WTC11 (cell line): ENCODE measurements at regions not wholly inside any gene's neighbourhood (a gene's known extent, or its start where the extent isn't known, plus 50 kb on each side); places are given as distances from the start of the nearest gene placed in this dataset.

Source experiments
- ATAC-seq: fragments of 200-7000 bp; cut with Tn5 transposase; 2 replicates; pipeline ENCODE4 v1.10.0; 2021; ENCODE audit warnings: mild to moderate bottlenecking, moderate library complexity
- CTCF ChIA-PET: fragments of 300-600 bp; sonication (Branson Sonifier 250); formaldehyde crosslinking; loops from one replicate; lab custom pipeline; 2021; ENCODE audit warnings: antibody characterized with exemption; lab: Charles Lee
- POLR2A ChIA-PET: fragments of 350-600 bp; sonication (Branson Sonifier 250); formaldehyde crosslinking; loops from one replicate; lab custom pipeline; 2021; ENCODE audit warnings: antibody characterized with exemption; lab: Charles Lee
- DNase-seq: peaks from one replicate; pipeline ENCODE4 v3.0.0; 2021; ENCODE audit warnings: low spot score
- H3K27ac Mint-ChIP-seq: 2 replicates; pipeline ENCODE4 v1.8.0; 2021; ENCODE audit warnings: mixed read lengths
- H3K27me3 Mint-ChIP-seq: 2 replicates; pipeline ENCODE4 v1.8.0; 2021; ENCODE audit warnings: low read depth, mild to moderate bottlenecking, moderate library complexity, mixed read lengths
- H3K36me3 Mint-ChIP-seq: 2 replicates; pipeline ENCODE4 v1.8.0; 2021; ENCODE audit warnings: mixed read lengths
- H3K4me1 Mint-ChIP-seq: 2 replicates; pipeline ENCODE4 v1.8.0; 2022; ENCODE audit warnings: mixed read lengths
- H3K4me3 Mint-ChIP-seq: 2 replicates; pipeline ENCODE4 v1.8.0; 2021; ENCODE audit warnings: mild to moderate bottlenecking, moderate library complexity, mixed read lengths
- H3K9me3 Mint-ChIP-seq: 2 replicates; pipeline ENCODE4 v1.8.0; 2021; ENCODE audit warnings: mixed read lengths
- AFF4 ChIP-seq: sonication (generic); formaldehyde crosslinking; IDR thresholded peaks from 2 replicates; pipeline ENCODE4 v1.8.1; 2023; ENCODE audit warnings: mild to moderate bottlenecking, missing genetic modification reagents, borderline replicate concordance
- ATF1 ChIP-seq: sonication (generic); formaldehyde crosslinking; IDR thresholded peaks from 2 replicates; pipeline ENCODE4 v1.8.1; 2023; ENCODE audit warnings: mild to moderate bottlenecking, moderate library complexity, missing genetic modification reagents
- FOXK1 ChIP-seq: sonication (generic); formaldehyde crosslinking; IDR thresholded peaks from 2 replicates; pipeline ENCODE4 v1.8.0; 2022; ENCODE audit warnings: mild to moderate bottlenecking, moderate library complexity, missing genetic modification reagents
- FOXP4 ChIP-seq: sonication (generic); formaldehyde crosslinking; IDR thresholded peaks from 2 replicates; pipeline ENCODE4 v1.8.0; 2022; ENCODE audit warnings: mild to moderate bottlenecking, missing genetic modification reagents
- GTF2I ChIP-seq: fragments of 250-450 bp; sonication (Bioruptor Pico); conservative IDR thresholded peaks from 2 replicates; pipeline ENCODE4 v1.4.0; 2021; ENCODE audit warnings: mild to moderate bottlenecking
- HMGA2 ChIP-seq: fragments of 250-450 bp; sonication (Bioruptor Pico); IDR thresholded peaks from 2 replicates; pipeline ENCODE4 v1.4.0; 2021; ENCODE audit warnings: mild to moderate bottlenecking, moderate library complexity
- HMGXB4 ChIP-seq: sonication (generic); formaldehyde crosslinking; IDR thresholded peaks from 2 replicates; pipeline ENCODE4 v1.8.1; 2023; ENCODE audit warnings: mild to moderate bottlenecking, moderate library complexity, missing genetic modification reagents
- IRF1 ChIP-seq: sonication (generic); formaldehyde crosslinking; IDR thresholded peaks from 2 replicates; pipeline ENCODE4 v1.8.0; 2023; ENCODE audit warnings: missing genetic modification reagents
- MXD4 ChIP-seq: fragments of 250-450 bp; sonication (Bioruptor Pico); IDR thresholded peaks from 2 replicates; pipeline ENCODE4 v1.8.0; 2021; ENCODE audit warnings: mild to moderate bottlenecking, moderate library complexity, borderline replicate concordance
- MYBL2 ChIP-seq: sonication (generic); formaldehyde crosslinking; IDR thresholded peaks from 2 replicates; pipeline ENCODE4 v1.8.1; 2023; ENCODE audit warnings: mild to moderate bottlenecking, moderate library complexity, missing genetic modification reagents
- NR2C2 ChIP-seq: sonication (generic); formaldehyde crosslinking; IDR thresholded peaks from 2 replicates; pipeline ENCODE4 v1.8.0; 2022; ENCODE audit warnings: mild to moderate bottlenecking, missing genetic modification reagents
- SMAD4 ChIP-seq: sonication (generic); formaldehyde crosslinking; IDR thresholded peaks from 2 replicates; pipeline ENCODE4 v1.8.0; 2022; ENCODE audit warnings: mild to moderate bottlenecking, missing genetic modification reagents
- SOX15 ChIP-seq: fragments of 250-450 bp; sonication (Bioruptor Pico); IDR thresholded peaks from 2 replicates; pipeline ENCODE4 v1.9.0; 2021; ENCODE audit warnings: mild to moderate bottlenecking
- TEAD1 ChIP-seq: sonication (generic); formaldehyde crosslinking; IDR thresholded peaks from 2 replicates; pipeline ENCODE4 v1.8.0; 2022; ENCODE audit warnings: mild to moderate bottlenecking, missing genetic modification reagents
- ZNF121 ChIP-seq: sonication (generic); formaldehyde crosslinking; IDR thresholded peaks from 2 replicates; pipeline ENCODE4 v1.8.0; 2023; ENCODE audit warnings: missing genetic modification reagents
- ZNF396 ChIP-seq: fragments of 250-450 bp; sonication (Bioruptor Pico); IDR thresholded peaks from 2 replicates; pipeline ENCODE4 v1.8.0; 2021; ENCODE audit warnings: mild to moderate bottlenecking, moderate library complexity, borderline replicate concordance
- ZNF416 ChIP-seq: fragments of 250-450 bp; sonication (Bioruptor Pico); IDR thresholded peaks from 2 replicates; pipeline ENCODE4 v1.9.0; 2021; ENCODE audit warnings: mild to moderate bottlenecking, inconsistent platforms
- ZNF671 ChIP-seq: fragments of 250-450 bp; sonication (Bioruptor Pico); IDR thresholded peaks from 2 replicates; pipeline ENCODE4 v1.8.0; 2021; ENCODE audit warnings: mild to moderate bottlenecking
- TF ChIP-seq, protein P1 (sequence below): fragments of 250-450 bp; sonication (Bioruptor Pico); IDR thresholded peaks from 2 replicates; pipeline ENCODE4 v1.9.0; 2021; ENCODE audit warnings: mild to moderate bottlenecking

GRCh38 chr5:39815711-39816110 lies 390.9 kb upstream of the DAB2 start:
- no peak for TF ChIP-seq ZNF416 (CRISPR knock-in tag)
- TF ChIP-seq IRF1 (CRISPR knock-in tag): no peak
- Mint-ChIP-seq H3K4me1 (peaks cover 10% of the 10 kb centered on the region), H3K9me3 (no peaks in the 10 kb centered on the region), H3K27me3 (no peaks in the 10 kb centered on the region), H3K4me3 (no peak overlapping the region), H3K36me3 (no peaks in the 10 kb centered on the region), H3K27ac (no peak overlapping the region)
- DNase-seq (no peak), ATAC-seq (no peak)
- CTCF ChIA-PET: no interaction called here
- POLR2A ChIA-PET: no interaction called here

- peaks cover 7% of the 10 kb centered on the region for H3K4me1 Mint-ChIP-seq
- TF ChIP-seq TEAD1 (CRISPR knock-in tag) (no peak), SOX15 (CRISPR knock-in tag) (no peak), MXD4 (CRISPR knock-in tag) (no peak)
- TF ChIP-seq, all 79 proteins: peak for 0
- no peaks in the 10 kb centered on the region for H3K27me3 Mint-ChIP-seq
- ChIA-PET POLR2A (no interaction called here), CTCF (no interaction called here)
- ATAC-seq (no peak), DNase-seq (no peak)
- H3K9me3 Mint-ChIP-seq: no peaks in the 10 kb centered on the region
- no peaks in the 10 kb centered on the region for H3K36me3 Mint-ChIP-seq
- H3K4me3 Mint-ChIP-seq: no peak overlapping the region
- no peak overlapping the region for H3K27ac Mint-ChIP-seq
Observed at GRCh38 chr5:39811381-39811780, 386.6 kb upstream of the DAB2 start.

DNA sequence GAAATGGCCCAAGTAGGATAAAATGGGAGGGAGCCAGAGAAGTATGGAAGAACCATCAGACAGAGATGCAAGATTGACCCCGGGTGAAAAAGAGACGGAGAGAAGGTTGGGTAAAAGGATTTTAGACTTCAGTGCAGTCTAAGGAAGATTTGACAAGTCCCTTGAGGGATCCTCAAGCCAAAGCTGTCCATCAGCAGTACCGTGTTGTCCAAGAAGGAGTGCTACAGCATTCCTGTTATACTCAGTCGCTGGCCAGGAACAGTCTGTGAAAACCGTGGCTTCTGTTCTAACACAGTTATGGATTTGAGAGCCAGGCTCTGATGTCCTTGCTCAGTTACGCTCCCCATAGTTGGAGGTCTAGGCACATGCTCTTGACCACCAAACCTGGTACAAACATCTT lies 383.9 kb upstream of the DAB2 start:
- no peak for ATAC-seq
- Mint-ChIP-seq H3K4me1 (no peaks in the 10 kb centered on the region), H3K27ac (no peak overlapping the region), H3K4me3 (no peak overlapping the region), H3K27me3 (no peaks in the 10 kb centered on the region), H3K9me3 (no peaks in the 10 kb centered on the region), H3K36me3 (no peaks in the 10 kb centered on the region)
- POLR2A ChIA-PET: no interaction called here
- TF ChIP-seq MYBL2 (CRISPR knock-in tag): no peak
- no peak for TF ChIP-seq AFF4 (CRISPR knock-in tag)
- TF ChIP-seq NR2C2 (CRISPR knock-in tag): no peak
- TF ChIP-seq ZNF396 (CRISPR knock-in tag): no peak
- TF ChIP-seq HMGA2 (CRISPR knock-in tag): no peak
- TF ChIP-seq ATF1: no peak
- TF ChIP-seq HMGXB4: no peak
- TF ChIP-seq TEAD1 (CRISPR knock-in tag): no peak
- TF ChIP-seq FOXK1 (CRISPR knock-in tag): no peak
- no peak for TF ChIP-seq SMAD4 (CRISPR knock-in tag)
- no peak for TF ChIP-seq ZNF671 (CRISPR knock-in tag)
- no peak for TF ChIP-seq ZNF121
- no peak for DNase-seq
- CTCF ChIA-PET: no interaction called here

- no peak overlapping the region for H3K4me3 Mint-ChIP-seq
- H3K9me3 Mint-ChIP-seq: peaks cover 9% of the 10 kb centered on the region
- peaks cover 13% of the 10 kb centered on the region for H3K4me1 Mint-ChIP-seq
- ChIA-PET CTCF (no interaction called here), POLR2A (no interaction called here)
- DNase-seq (no peak), ATAC-seq (no peak)
- H3K27me3 Mint-ChIP-seq: no peaks in the 10 kb centered on the region
- TF ChIP-seq GTF2I (CRISPR knock-in tag): no peak
- no peak for TF ChIP-seq FOXP4
- TF ChIP-seq, protein P1, sequence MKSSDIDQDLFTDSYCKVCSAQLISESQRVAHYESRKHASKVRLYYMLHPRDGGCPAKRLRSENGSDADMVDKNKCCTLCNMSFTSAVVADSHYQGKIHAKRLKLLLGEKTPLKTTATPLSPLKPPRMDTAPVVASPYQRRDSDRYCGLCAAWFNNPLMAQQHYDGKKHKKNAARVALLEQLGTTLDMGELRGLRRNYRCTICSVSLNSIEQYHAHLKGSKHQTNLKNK (CRISPR knock-in tag): no peak
- no peak for TF ChIP-seq ZNF671 (CRISPR knock-in tag)
- H3K36me3 Mint-ChIP-seq: no peaks in the 10 kb centered on the region
- no peak overlapping the region for H3K27ac Mint-ChIP-seq
Observed at GRCh38 chr5:39801306-39801705, 376.5 kb upstream of the DAB2 start.
